Nucleus accumbens (tissue), 56 donors: ENCODE measurements at regions not wholly inside any gene's neighbourhood (a gene's known extent, or its start where the extent isn't known, plus 50 kb on each side); places are given as distances from the start of the nearest gene placed in this dataset.
"Not testable (repeated sequence)": the region's sequence is repeated elsewhere in the genome, so short reads cannot be mapped to it uniquely, and the experiment has no call there.

Source experiments
- DNase-seq, 56 donors: peaks; one replicate each; lab custom pipeline; 2025; lab: John Stamatoyannopoulos, UW

DNA sequence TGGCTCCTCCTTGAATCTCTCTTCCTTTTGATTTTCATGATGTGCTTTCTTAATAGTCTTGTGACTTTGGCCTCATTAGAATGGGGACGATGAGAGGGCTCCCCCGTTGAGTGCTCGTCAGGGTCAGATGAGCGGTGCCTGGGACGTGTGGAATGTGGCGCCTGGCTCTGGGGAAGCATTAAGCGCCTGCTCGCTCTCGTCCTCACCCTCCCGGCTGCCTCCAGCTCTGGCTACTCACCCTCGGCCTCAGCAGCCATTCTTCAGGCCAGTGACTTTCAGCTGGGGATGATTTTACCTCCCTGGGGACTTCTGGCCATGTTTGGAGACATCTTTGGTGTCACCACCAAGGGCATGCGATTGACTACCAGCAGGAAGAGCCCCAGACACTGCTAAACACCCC, 69.7 kb downstream of the RPS6KA4 start:
- DNase-seq = no peak

DNA sequence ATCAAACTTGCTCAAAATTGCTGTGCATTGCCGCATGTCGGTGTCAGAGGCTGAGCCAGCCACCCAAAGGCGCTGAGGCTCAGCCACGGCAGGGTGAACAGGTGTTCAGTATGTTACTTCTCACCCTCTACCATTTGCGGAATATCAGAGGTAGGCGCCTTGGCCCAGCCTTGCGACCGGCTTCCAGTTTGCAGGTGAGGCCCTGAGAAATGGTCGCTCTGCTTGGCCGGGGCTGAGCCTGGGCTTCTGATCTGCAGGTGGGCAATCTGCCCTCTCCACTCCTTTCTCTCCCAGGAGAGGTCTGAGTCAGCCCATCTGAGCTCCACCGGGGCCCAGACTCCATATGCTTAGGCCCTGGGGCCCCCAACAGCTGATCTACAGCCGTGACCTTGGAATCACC, 71.0 kb downstream of the RPS6KA4 start:
- no peak for DNase-seq

DNA sequence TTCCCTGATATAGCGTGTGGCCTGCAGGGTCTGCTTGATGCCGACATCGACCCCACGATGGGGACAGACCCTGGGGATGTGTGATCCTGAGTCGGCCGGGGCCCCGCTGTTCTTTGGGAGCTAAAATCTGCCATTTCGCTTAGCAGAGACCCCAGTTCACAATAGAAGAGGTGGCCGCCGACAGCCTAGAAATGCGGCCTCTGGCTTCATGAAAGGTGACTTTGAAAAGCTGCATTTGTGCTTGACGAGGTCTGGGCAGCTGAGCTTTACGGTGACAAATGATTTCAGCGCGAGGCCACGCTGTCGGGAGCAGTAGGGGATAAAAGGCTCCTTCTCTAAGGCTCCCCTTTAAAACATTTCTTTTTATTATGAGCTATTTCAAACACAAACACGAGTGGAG, 71.7 kb downstream of the RPS6KA4 start:
- no peak for DNase-seq

DNA sequence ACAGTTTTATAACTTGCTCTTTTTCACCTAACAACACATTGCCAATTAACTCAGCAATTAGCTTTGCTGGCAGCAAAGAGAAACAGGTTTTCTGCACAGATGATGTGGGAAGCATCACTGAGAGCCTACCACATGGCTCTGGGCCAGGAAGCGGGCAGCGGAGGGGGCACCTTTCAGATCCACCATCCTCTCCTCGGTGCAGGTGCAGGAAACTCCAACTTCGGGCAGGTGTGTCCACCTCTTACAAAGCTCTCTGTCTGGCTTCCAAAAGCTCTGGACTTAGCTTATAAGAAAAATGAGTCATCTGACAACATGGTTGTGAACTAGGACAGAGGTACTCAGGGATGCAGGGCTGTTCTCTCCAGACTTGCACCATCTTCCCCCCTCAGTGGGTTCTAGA, 77.0 kb downstream of the RPS6KA4 start:
- DNase-seq = no peak

DNA sequence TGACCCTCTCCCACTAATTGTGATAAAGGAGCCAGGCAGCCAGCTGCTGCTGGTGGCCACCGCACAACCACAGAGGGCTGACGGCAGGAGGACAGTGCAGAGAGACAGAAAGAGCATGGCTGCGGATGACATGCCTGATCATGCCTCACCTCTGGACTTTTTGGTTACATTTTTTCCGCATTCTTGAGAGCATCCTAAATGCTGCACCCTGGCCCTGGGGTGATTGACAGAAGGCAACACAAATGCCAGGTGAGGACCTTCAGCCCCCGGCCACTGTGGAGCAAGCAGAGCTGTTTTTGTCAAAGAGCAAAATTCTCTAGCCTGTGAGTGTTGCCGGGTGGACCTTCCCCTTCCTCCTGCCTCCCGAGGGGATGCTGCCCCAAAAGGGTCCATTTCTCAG, 78.5 kb downstream of the RPS6KA4 start:
- no peak for DNase-seq

DNA sequence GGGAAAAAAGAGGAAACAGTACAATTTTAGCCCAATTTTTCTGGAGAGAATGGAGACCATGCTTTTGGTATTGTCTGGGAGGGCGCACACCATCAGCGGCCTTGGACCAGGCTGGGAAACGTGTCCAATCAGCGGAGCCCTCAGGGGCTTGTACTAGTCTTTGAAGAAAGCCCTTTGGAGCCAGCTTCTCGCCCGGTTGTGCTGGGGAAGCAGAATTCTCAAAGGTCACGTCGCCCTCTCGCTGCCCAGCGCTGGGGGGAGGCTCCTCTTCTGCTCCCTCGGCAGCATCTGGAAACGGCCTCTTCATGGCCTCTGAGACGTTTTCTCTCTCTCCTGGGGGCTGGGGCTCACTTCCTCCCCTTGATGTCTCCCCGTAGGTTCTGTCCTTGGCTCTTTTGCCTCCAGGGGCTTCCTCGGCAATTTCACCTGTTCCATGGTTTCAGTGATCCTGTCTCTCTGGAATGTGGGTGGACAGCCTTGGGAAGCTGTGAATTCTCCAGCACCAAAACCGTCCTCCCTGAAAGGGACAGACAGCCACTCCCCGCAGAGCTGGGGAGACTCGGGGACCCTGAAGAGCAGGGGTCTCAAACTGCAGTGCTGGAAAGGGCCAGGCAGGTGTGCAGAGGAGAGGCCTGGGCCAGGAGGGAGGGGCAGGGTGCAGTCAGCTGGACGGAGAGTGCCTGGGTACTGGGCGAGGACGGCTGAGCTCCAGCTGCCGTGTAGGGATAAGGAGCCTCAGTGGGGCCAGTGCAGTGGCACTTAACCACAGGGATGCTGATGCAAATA, 80.2 kb downstream of the RPS6KA4 start:
- no peak for DNase-seq

DNA sequence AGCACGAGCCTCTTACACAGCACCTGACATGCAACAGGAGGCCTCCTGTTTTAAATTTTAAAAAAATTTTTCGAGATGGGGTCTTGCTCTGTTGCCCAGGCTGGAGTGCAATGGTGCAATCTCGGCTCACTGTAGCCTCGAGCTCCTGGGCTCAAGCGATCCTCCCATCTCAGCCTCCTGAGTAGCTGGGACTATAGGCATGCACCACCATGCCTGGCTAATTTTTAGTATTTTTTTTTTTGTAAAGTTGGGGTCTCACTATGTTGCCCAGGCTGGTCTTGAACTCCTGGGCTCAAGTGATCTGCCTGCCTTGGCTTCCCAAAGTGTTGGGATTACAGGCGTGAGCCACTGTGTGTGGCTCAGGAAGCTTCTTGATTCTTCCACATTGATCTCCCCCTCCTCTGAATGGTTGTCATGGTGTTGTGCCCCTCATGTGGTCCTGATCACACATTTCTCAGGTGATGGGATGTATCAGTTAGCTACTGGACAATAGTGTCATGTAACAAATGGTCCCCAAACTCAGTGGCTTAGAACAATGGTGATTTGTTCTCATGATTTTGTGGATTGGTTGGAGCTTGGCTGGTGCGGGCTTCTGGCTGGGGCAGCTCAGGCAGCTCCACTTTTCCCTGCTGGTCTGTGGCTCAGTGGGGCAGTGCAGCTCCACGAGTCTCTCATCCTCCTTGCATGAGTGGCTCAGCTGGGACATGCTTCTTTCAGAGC, 81.0 kb downstream of the RPS6KA4 start:
- not testable (repeated sequence) for DNase-seq

DNA sequence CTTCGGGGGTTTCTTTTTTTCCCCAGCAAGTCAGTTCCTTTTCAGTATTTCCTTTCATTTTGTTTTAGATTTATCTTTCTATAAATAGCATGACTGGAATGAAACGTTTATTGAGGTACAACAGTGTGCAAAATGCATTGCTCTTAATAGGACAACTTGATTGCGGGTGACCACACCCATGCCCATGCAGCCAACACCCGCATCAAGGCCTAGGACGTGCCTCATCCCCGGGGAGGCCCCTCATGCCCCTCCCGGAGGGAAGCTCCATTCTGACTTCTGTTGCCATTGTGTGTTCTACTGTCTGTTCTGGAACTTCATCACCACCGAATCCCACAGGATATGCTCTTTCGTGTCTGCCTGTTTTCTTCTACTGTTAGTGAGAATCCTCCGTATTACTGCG, 82.2 kb downstream of the RPS6KA4 start:
- no peak for DNase-seq

DNA sequence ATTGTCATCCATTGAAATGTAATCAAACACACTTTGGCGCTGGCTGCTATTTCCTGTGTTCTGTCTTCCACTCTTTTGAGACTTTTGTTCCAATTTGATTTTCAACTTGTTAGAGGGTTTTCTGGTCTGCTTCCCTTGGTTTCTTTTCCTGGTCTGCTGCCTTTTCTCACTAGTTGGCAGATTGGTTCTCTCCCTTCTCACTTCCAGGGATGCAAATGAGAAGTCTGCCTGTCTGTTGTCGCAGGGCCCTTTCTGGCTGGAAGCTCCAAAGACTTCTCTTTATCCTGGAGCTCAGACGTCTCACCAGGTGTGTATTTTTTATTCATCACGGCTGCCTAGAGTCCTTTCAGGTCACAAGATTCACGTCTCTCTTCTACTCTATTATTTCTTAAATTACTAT, 84.0 kb downstream of the RPS6KA4 start:
- no peak for DNase-seq

DNA sequence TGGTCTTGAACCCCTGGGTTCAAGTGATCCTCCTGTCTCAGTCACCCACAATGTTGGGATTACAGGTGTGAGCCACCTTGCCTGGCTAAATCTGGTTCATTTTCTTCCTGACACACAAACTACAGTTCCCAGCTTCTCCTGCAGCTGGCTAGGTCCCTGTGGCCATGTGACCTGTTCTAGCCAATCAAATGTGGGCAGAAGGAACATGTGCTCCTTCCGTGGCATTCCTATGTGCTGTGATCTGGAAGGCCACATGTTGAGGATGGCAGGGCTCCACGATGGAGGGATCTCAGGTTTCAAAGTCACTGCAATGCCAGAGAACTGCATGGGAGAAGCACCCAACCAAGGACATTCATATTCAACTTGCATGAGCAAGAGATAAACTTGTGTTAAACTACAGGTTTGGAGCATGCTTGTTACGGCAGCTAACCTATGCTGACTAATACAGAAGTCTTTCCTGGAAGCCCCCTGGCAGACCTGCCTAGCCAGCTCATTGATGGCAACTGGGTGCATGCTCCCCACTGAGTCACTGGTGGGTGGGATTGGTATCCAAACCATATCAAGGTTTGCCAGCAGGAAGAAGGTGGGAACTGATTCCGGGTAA, 86.0 kb downstream of the RPS6KA4 start:
- DNase-seq = peak in 1 of 56 donors; percentile 4

DNA sequence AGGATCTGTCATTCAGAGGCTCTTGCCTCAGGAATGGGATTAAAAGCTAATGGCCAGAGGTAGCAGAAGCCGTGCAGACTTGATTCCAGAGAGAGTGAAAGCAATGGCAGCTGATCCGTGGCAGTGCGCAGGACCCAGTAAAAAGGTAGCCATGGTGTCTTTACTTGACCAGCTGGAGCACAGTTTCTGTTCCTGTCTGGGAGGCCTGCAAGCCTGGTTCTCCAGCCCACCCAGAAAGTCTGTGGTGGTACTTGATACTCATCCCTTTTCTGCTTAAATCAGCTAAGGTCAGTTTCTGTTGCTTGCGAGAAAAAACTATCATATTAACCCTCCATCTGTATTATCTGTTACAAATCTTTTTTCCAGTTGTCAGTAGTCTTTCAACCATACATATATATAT, 86.7 kb downstream of the RPS6KA4 start:
- no peak for DNase-seq

DNA sequence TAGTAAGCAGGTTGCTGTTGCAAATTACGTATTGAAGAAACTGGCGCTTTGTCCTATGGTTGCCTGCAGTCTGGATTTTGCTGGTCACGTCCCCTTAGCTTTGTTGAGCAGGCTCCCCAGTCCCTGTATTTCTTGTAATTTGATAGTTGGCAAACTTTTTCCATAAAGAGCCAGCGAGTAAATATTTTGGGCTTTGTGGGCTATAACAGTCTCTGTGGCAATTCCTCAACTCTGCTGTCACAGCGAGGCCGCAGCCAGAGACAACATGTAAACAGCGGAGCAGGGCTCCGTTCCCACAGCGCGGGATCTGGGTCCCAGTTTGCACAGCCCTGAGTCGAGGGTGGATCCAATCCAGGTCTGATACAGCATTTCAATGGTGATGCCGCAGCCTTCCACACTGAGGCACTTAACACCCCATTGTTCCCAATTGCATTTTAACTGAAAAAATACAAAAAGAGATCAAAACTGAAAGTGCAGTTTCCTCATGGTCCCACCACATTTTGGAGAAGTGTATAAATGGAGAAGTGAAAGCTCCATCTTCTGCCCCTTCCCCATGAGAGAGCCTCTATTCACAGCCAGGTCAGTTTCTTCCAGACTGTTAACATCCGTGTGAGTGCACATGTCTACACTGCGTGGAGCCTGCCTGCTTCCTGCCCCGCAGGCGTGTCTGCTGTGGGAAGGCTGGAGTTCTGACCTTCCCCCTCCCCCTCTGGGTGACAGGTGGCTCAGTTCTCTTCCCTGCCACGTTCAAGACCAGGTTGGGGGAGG, 89.1 kb downstream of the RPS6KA4 start:
- peak in 27 of 56 donors; percentile 4 to 49 (median 18) for DNase-seq

DNA sequence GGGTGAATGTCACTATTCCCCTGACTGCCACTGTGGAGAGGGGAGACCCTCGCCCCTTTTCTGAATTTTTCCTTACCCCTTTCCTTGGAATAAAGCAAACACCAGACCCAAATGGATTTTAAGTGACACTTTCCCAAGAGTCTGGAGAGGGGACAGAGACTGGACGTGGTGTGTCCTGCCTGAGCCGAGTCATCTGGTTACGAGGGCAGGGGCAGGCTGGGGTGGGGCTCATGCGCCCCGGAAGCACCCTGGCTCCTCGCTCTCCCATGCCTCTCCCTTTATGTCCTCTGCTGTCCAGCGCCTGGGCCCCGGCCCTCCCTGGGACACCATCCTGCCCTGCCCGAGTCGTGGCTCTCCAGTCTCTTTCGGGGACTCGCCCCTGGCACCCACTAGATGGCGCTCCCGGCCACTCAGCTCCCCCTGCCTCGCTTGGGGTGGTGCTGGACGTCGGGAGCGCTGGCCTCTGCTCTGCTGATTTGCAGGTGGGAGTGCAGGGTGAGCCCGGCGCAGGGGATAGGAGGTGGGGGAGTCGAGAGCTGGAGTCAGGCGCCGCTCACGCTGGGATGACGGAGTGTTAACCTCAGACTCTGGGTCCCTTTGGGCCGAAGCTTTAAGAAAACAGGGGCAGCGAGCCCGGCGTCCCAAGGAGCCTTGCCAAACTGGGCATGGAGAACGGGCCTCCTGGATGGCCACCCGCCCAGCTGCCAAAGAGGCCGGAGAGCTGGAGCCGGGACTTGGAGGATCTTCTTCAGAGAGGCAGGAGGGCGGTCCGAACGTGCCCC, 89.8 kb downstream of the RPS6KA4 start:
- DNase-seq = peak in 52 of 56 donors; percentile 20 to 86 (median 57)

DNA sequence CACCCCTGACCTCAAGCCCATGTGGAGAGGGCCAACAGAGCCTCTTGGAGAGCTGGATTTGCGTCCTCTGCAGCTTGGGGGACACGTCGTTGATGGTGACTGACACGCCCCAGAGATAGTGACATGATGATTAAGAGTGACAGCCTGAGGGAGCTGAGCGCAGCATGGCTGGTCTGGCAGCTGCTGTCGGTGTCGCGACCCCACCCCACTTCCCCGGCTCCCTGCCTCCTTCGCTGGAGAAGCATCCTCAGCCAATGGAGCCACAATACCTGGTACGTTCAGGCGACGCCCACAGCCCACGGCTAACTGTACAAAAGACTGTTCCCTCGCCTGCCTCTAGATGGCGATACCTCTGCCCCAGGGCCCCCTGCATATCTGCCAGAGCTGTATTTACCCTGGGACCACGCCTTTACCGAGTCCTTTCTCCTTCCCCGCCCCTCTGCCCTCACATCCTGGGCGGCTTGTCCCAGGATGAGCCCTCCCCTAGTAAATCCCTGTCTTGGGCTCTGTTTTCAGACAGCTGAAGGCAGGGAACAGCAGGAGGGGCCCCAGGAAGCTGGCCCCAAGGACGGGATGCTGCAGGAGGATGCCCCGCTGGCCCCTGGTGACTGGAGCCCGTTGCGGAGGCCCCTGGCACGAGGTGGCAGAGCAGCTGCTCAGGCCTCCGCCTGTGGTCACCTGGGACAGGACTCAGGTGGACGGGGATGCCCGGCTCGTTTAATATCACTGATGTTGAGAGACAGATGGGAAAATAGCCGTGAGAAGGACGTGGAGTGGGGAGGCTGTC, 90.6 kb downstream of the RPS6KA4 start:
- peak in 36 of 56 donors; percentile 2 to 70 (median 28) for DNase-seq

DNA sequence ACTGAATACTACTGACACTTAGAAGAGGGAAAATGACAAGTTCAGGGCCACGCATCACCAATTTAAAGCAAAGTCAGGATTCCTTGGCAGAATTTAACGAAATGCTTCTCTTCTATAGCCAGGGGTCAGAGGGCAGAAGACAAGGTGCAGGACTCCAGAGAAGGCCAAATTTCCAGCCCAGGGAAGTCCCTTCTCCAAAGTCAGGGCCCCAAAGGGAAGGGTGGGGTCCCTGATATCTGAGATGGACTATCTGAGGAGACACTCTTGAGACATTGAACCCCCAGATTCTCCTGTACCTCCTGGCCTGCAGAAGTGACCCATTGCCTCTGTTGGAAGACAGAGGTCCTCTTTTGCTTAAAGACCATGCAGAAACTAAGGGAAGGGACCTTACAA, 91.2 kb downstream of the RPS6KA4 start:
- DNase-seq = no peak

DNA sequence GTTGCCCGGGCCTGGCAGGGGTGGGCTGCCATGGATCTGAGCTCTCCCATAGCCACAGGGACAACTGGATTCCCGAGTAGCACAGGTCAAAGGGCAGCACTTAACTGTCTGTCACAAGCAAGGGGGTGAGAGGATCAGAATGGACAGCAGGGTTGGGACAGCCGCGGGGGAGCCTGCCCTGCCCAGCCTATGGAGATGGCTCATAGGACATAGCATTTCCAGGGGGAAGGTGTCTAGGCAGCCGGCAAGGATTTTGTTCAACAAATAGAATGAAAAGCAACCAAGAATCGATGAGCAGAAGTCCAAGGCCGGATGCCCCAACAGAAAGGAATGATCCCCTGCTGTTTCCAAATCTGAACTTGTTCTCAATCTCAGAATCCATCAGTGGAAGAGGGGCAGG, 92.9 kb downstream of the RPS6KA4 start:
- DNase-seq = no peak

DNA sequence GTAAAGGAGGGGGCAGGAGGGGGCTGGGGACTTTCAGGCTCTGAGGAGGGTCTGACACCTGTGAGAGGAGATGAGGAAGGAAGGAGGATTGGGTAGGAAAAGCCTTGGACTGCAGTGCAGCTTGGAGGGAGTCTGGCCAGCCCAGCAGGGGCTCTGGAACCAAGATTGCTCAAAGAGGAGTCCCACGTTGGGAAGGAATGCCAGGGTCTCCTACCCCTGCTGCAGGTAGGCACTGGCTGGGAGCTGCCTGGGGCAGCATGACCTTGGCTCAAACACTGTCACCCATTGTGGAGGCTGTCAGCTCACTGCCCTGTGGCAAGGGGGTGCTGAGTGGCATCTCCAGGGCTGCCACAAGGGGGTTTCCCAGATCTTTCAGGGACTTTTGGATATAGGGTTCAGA, 94.5 kb downstream of the RPS6KA4 start:
- no peak for DNase-seq

DNA sequence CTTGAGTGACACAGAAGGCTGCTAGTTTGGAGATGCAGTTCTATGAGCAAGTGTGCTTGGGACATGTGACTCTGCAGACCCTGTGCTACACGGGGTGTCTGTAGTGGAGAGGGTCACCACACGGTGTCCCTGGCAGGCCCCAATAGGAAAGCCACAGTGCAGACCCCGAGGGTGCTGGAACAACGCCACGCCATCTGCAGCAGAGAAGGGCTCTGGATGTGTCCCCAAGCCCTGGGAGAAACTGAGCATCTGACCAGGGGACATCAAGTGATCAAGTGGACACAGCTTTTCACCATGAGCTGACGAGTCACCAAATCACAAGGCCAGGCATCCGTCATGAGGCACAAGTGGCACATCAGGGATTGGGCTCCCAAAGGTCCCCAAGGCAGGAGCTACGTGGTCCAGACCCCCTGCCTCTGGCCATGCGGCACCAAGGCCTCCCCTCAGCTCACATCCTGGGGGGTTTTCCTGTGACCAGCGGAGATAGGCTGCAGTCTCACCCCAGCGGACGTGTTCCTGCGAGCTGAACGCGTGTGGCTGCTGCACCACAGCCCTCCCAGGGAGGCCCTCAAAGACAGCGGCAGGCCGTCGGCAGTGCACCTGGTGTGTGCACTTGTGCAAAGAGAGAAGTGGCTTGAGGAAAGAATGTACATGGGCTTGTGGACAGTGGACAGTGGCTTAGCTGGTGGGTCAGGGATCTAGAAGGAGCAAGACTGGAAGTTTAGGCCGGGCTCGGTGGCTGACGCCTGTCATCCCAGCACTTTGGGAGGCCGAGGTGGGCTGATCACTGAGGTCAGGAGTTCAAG, 96.7 kb downstream of the RPS6KA4 start:
- DNase-seq = no peak
